GM21786 (cell line): ENCODE measurements at regions not wholly inside any gene's neighbourhood (a gene's known extent, or its start where the extent isn't known, plus 50 kb on each side); places are given as distances from the start of the nearest gene placed in this dataset.
A peak's percentile ranks its signal among the peaks of the same experiment; 100 is the strongest.

Experiments
- ATAC-seq: cut with Tn5 transposase; IDR thresholded peaks from one replicate; pipeline ENCODE4 v1.9.1; 2021; ENCODE audit not compliant: unreplicated experiment

- no peak for ATAC-seq
Observed at GRCh38 chr1:198903203-198903602, 264.4 kb downstream of the PTPRC start.

GRCh38 chr1:198903621-198904020 lies 264.8 kb downstream of the PTPRC start:
- no peak for ATAC-seq

- ATAC-seq = no peak
Observed at GRCh38 chr1:198904321-198904720, 265.5 kb downstream of the PTPRC start.

- ATAC-seq = no peak
Observed at GRCh38 chr1:198906739-198907422, 268.0 kb downstream of the PTPRC start.

- ATAC-seq = no peak
Observed at GRCh38 chr1:198907423-198907746, 268.5 kb downstream of the PTPRC start.

GRCh38 chr1:198908995-198909394 lies 270.2 kb downstream of the PTPRC start:
- no peak for ATAC-seq

GRCh38 chr1:198909973-198910372 lies 271.1 kb downstream of the PTPRC start:
- no peak for ATAC-seq

GRCh38 chr1:198910816-198911215 lies 272.0 kb downstream of the PTPRC start:
- no peak for ATAC-seq

- ATAC-seq = no peak
Observed at GRCh38 chr1:198912046-198912445, 273.2 kb downstream of the PTPRC start.

- ATAC-seq = no peak
Observed at GRCh38 chr1:198913667-198914066, 274.8 kb downstream of the PTPRC start.

GRCh38 chr1:198915327-198916231 lies 276.7 kb downstream of the PTPRC start:
- ATAC-seq = no peak

- no peak for ATAC-seq
Observed at GRCh38 chr1:198917226-198917625, 278.4 kb downstream of the PTPRC start.

- no peak for ATAC-seq
Observed at GRCh38 chr1:198918920-198919319, 280.1 kb downstream of the PTPRC start.

- peak; percentile 36 for ATAC-seq
Observed at GRCh38 chr1:198919667-198920398, 281.0 kb downstream of the PTPRC start.

GRCh38 chr1:198922638-198923430 lies 284.0 kb downstream of the PTPRC start:
- ATAC-seq = peak; percentile 71

GRCh38 chr1:198923993-198924392 lies 285.2 kb downstream of the PTPRC start:
- ATAC-seq = no peak

GRCh38 chr1:198925567-198925966 lies 286.7 kb downstream of the PTPRC start:
- no peak for ATAC-seq

- ATAC-seq = no peak
Observed at GRCh38 chr1:198927129-198927528, 288.3 kb downstream of the PTPRC start.

- no peak for ATAC-seq
Observed at GRCh38 chr1:198929111-198929604, 290.3 kb downstream of the PTPRC start.

- peak; percentile 66 for ATAC-seq
Observed at GRCh38 chr1:198929961-198930599, 291.2 kb downstream of the PTPRC start.
